ENCODE measurements at regions not wholly inside any gene's neighbourhood (a gene's known extent, or its start where the extent isn't known, plus 50 kb on each side); places are given as distances from the start of the nearest gene placed in this dataset.

GRCh38 chr6:164898412-164898811 is 411.0 kb downstream of the C6orf118 start:
- no peak overlapping the region for H3K27ac ChIP-seq
- TF ChIP-seq CTCF (conservative IDR thresholded peaks at IDR 0.05) = no peak

- no peak overlapping the region for H3K27ac ChIP-seq
- TF ChIP-seq CTCF (conservative IDR thresholded peaks at IDR 0.05) = no peak
Measured at GRCh38 chr6:164897523-164898235, 411.7 kb downstream of the C6orf118 start.

- TF ChIP-seq CTCF (conservative IDR thresholded peaks at IDR 0.05) = no peak
- H3K27ac ChIP-seq = no peak overlapping the region
Measured at GRCh38 chr6:164889980-164890379, 419.4 kb downstream of the C6orf118 start.

GRCh38 chr6:164887660-164888059 is 421.7 kb downstream of the C6orf118 start:
- H3K27ac ChIP-seq = no peak overlapping the region
- no peak for TF ChIP-seq CTCF (conservative IDR thresholded peaks at IDR 0.05)

- no peak for TF ChIP-seq CTCF (conservative IDR thresholded peaks at IDR 0.05)
- H3K27ac ChIP-seq = no peak overlapping the region
Measured at GRCh38 chr6:164882236-164882635, 427.2 kb downstream of the C6orf118 start.

- H3K27ac ChIP-seq = no peak overlapping the region
- no peak for TF ChIP-seq CTCF (conservative IDR thresholded peaks at IDR 0.05)
Measured at GRCh38 chr6:164871783-164872182, 437.6 kb downstream of the C6orf118 start.

GRCh38 chr6:164870164-164870563 is 439.2 kb downstream of the C6orf118 start:
- no peak overlapping the region for H3K27ac ChIP-seq
- no peak for TF ChIP-seq CTCF (conservative IDR thresholded peaks at IDR 0.05)
